Activated CD8-positive, alpha-beta T cell treated with anti-CD3 and anti-CD28 coated beads for 36 hours (primary cell): ENCODE measurements at regions not wholly inside any gene's neighbourhood (a gene's known extent, or its start where the extent isn't known, plus 50 kb on each side); places are given as distances from the start of the nearest gene placed in this dataset.

Experiments
- ATAC-seq: fragments of 200-7000 bp; cut with Tn5 transposase; one replicate; pipeline ENCODE4 v1.10.0; 2021; ENCODE audit warnings: mild to moderate bottlenecking, moderate library complexity
- CTCF ChIA-PET: fragments of 350-600 bp; sonication (Branson Sonifier 250); formaldehyde crosslinking; loops from one replicate; lab custom pipeline; 2021; ENCODE audit warnings: antibody characterized with exemption; lab: Charles Lee
- POLR2A ChIA-PET: fragments of 350-600 bp; sonication (Branson Sonifier 250); formaldehyde crosslinking; loops from one replicate; lab custom pipeline; 2021; ENCODE audit warnings: antibody characterized with exemption; lab: Charles Lee
- DNase-seq: peaks from one replicate; pipeline ENCODE4 v3.0.0-alpha.2; 2020
- H3K27ac Mint-ChIP-seq: one replicate; pipeline ENCODE4 v1.8.0; 2021; ENCODE audit warnings: mild to moderate bottlenecking, mixed read lengths
- H3K27me3 Mint-ChIP-seq: one replicate; pipeline ENCODE4 v1.8.0; 2021; ENCODE audit warnings: mixed read lengths
- H3K36me3 Mint-ChIP-seq: one replicate; pipeline ENCODE4 v1.8.0; 2021; ENCODE audit warnings: low read depth, mixed read lengths
- H3K4me1 Mint-ChIP-seq: one replicate; pipeline ENCODE4 v1.8.0; 2021; ENCODE audit warnings: low read depth, mixed read lengths
- H3K4me3 Mint-ChIP-seq: one replicate; pipeline ENCODE4 v1.8.0; 2021; ENCODE audit warnings: mild to moderate bottlenecking, moderate library complexity, mixed read lengths
- H3K9me3 Mint-ChIP-seq: one replicate; pipeline ENCODE4 v1.8.0; 2021; ENCODE audit warnings: mixed read lengths
- CTCF ChIP-seq: fragments of 200-600 bp; IDR thresholded peaks from one replicate; pipeline ENCODE4 v1.8.0; 2022; ENCODE audit warnings: antibody characterized with exemption, mild to moderate bottlenecking
- intact Hi-C: fragments of 100-400 bp; cut with micrococcal nuclease; formaldehyde crosslinking; loops from one replicate; pipeline ENCODE4 v1.10.0; 2022

- ChIA-PET POLR2A (interaction anchor here (0.6 kb wide), 1 partner anchor 426 kb away, joined by 3 read pairs; no protein-coding TSS in a partner anchor), CTCF (interaction anchor here (1.0 kb wide), 1 partner anchor 134 kb away, joined by 3 read pairs; no protein-coding TSS in a partner anchor)
- H3K4me3 Mint-ChIP-seq = no peak overlapping the region
- no peaks in the 10 kb centered on the region for H3K27me3 Mint-ChIP-seq
- no peaks in the 10 kb centered on the region for H3K9me3 Mint-ChIP-seq
- H3K4me1 Mint-ChIP-seq = no peaks in the 10 kb centered on the region
- DNase-seq = no peak
- H3K36me3 Mint-ChIP-seq = no peaks in the 10 kb centered on the region
- intact Hi-C loops = no loop called here
- no peak for TF ChIP-seq CTCF
- H3K27ac Mint-ChIP-seq = no peak overlapping the region
- no peak for ATAC-seq
Measured at GRCh38 chr18:60122339-60122738, 222.5 kb downstream of the PMAIP1 start.

GRCh38 chr18:60120231-60120750, 220.5 kb downstream of the PMAIP1 start:
- ChIA-PET POLR2A (no interaction called here), CTCF (no interaction called here)
- TF ChIP-seq CTCF = no peak
- ATAC-seq = no peak
- H3K4me1 Mint-ChIP-seq = no peaks in the 10 kb centered on the region
- H3K36me3 Mint-ChIP-seq = no peaks in the 10 kb centered on the region
- intact Hi-C loops = no loop called here
- H3K9me3 Mint-ChIP-seq = no peaks in the 10 kb centered on the region
- no peaks in the 10 kb centered on the region for H3K27me3 Mint-ChIP-seq
- H3K27ac Mint-ChIP-seq = no peak overlapping the region
- no peak for DNase-seq
- no peak overlapping the region for H3K4me3 Mint-ChIP-seq

- no peak overlapping the region for H3K27ac Mint-ChIP-seq
- no peaks in the 10 kb centered on the region for H3K9me3 Mint-ChIP-seq
- intact Hi-C loops = no loop called here
- ATAC-seq (no peak), DNase-seq (no peak)
- H3K36me3 Mint-ChIP-seq = no peaks in the 10 kb centered on the region
- no peaks in the 10 kb centered on the region for H3K4me1 Mint-ChIP-seq
- CTCF ChIA-PET = no interaction called here
- TF ChIP-seq CTCF = no peak
- no peak overlapping the region for H3K4me3 Mint-ChIP-seq
- no peaks in the 10 kb centered on the region for H3K27me3 Mint-ChIP-seq
- POLR2A ChIA-PET = no interaction called here
Measured at GRCh38 chr18:60117321-60117720, 217.5 kb downstream of the PMAIP1 start.

- no peaks in the 10 kb centered on the region for H3K9me3 Mint-ChIP-seq
- DNase-seq = no peak
- ChIA-PET POLR2A (no interaction called here), CTCF (no interaction called here)
- no peaks in the 10 kb centered on the region for H3K4me1 Mint-ChIP-seq
- ATAC-seq = no peak
- intact Hi-C loops = no loop called here
- no peak overlapping the region for H3K4me3 Mint-ChIP-seq
- no peak overlapping the region for H3K27ac Mint-ChIP-seq
- H3K36me3 Mint-ChIP-seq = no peaks in the 10 kb centered on the region
- no peaks in the 10 kb centered on the region for H3K27me3 Mint-ChIP-seq
- TF ChIP-seq CTCF = no peak
Measured at GRCh38 chr18:60113396-60113795, 213.6 kb downstream of the PMAIP1 start.

- intact Hi-C loops = no loop called here
- Mint-ChIP-seq H3K36me3 (no peaks in the 10 kb centered on the region), H3K4me3 (no peak overlapping the region), H3K27me3 (no peaks in the 10 kb centered on the region), H3K9me3 (no peaks in the 10 kb centered on the region), H3K27ac (no peak overlapping the region), H3K4me1 (no peaks in the 10 kb centered on the region)
- ChIA-PET POLR2A (no interaction called here), CTCF (no interaction called here)
- DNase-seq = no peak
- no peak for TF ChIP-seq CTCF
- no peak for ATAC-seq
Measured at GRCh38 chr18:60112369-60112768, 212.6 kb downstream of the PMAIP1 start.
